Heart right ventricle (tissue), 16 donors: ENCODE measurements at regions not wholly inside any gene's neighbourhood (a gene's known extent, or its start where the extent isn't known, plus 50 kb on each side); places are given as distances from the start of the nearest gene placed in this dataset.

ENCODE experiments used
- ATAC-seq, 8 donors: fragments of 200-7000 bp; cut with Tn5 transposase; one replicate each; pipeline ENCODE4 v1.9.1; 2020; ENCODE audit warnings: mild to moderate bottlenecking in 8 of 8, moderate library complexity in 8 of 8, moderate number of reproducible peaks in 1 of 8
- DNase-seq, 2 donors: peaks; one replicate each; pipeline ENCODE4 v3.0.0-alpha.2; 2020
- H3K27ac ChIP-seq, 10 donors: fragments of 200-600 bp; sonication (generic) in 2 of 10; one replicate each; pipeline versions ENCODE4 v1.5.0 to v1.8.0; 2020 to 2022; ENCODE audit warnings: mild to moderate bottlenecking in 3 of 10
- H3K27me3 ChIP-seq, 7 donors: fragments of 200-600 bp; one replicate each; pipeline ENCODE4 v1.8.0; 2021 to 2022; ENCODE audit warnings: mild to moderate bottlenecking in 2 of 7
- H3K36me3 ChIP-seq, 9 donors: fragments of 200-600 bp; sonication (generic) in 1 of 9; one replicate each; pipeline versions ENCODE4 v1.5.0 to v1.8.0; 2020 to 2022; ENCODE audit warnings: mild to moderate bottlenecking in 2 of 9
- H3K4me1 ChIP-seq, 9 donors: fragments of 200-600 bp; sonication (generic) in 1 of 9; one replicate each; pipeline versions ENCODE4 v1.5.0 to v1.8.0; 2020 to 2022; ENCODE audit warnings: mild to moderate bottlenecking in 4 of 9
- H3K4me3 ChIP-seq, 10 donors: fragments of 200-600 bp; sonication (generic) in 2 of 10; one replicate each; pipeline versions ENCODE4 v1.5.0 to v1.8.0; 2020 to 2022; ENCODE audit warnings: mild to moderate bottlenecking in 7 of 10, moderate library complexity in 2 of 10
- H3K9me3 ChIP-seq, 11 donors: fragments of 200-600 bp in 10 of 11; sonication (generic) in 2 of 11; one replicate each; pipeline versions ENCODE4 v1.5.0 to v1.8.0; 2013 to 2022; ENCODE audit warnings: mild to moderate bottlenecking in 2 of 11, control low read depth in 1 of 11, moderate library complexity in 1 of 11
- WGBS, 2 donors: extraction: QIAGEN DNeasy Blood & Tissue Kit; methylation state at CpG; one replicate each; pipeline ENCODE4 v1.1.7; 2013; ENCODE audit warnings: inconsistent platforms in 1 of 2; 5-methylcytosine and 5-hydroxymethylcytosine counted together
- intact Hi-C, 10 donors: fragments of 100-400 bp; cut with DNase I; formaldehyde crosslinking; loops; one replicate each; pipeline versions ENCODE4 v1.11.1 to v1.14.2; 2022
- TF ChIP-seq, protein P1 (sequence below), 9 donors: fragments of 200-600 bp; sonication (generic) in 2 of 9; IDR thresholded peaks; one replicate each; pipeline versions ENCODE4 v1.5.0 to v1.8.0; 2021 to 2022; ENCODE audit warnings: antibody characterized with exemption in 9 of 9, mild to moderate bottlenecking in 5 of 9, moderate library complexity in 1 of 9
- donor health status: Arrhythmogenic right ventricular cardiomyopathy.
- donor health status: ischemic (EF 13 %, LVEDD 7.1; RV severe dilation, severe dysfunction).
- donor health status: healthy with polysubstance abuse.
- donor health status: DM: no; HTN: yes; CAD: no.
- donor health status: DM: no; HTN: no; CAD: no.
- donor health status: ischemic (EF 25% LVEDD 6.9; RV normal size, moderate dysfunction).
- donor health status: ischemic (EF 25% LVEDD 5.7; RV mildly dilated, moderate dysfunction).
- donor health status: healthy.
- donor health status: DM: yes; HTN: yes; CAD: no.
- donor health status: Ischemic cardiomyopathy.
- donor health status: ischemic (EF 35%, LVEDD 5.7; RV mildly dilated, moderate dysfunction).
- donor health status: nonischemic (EF 11% LVEDD 7.7; RV severe dilation, severe dysfunction).
- donor health status: DM: yes; HTN: yes; CAD: no.
- donor health status: PGD.
- donor health status: ischemic (EF 29% LVEDD 5.4; RV normal size, mild dysfunction).
- donor health status: nonischemic (EF 23%, LVEDD 6.1; RV moderate dilation, normal function).

GRCh38 chr12:75773377-75773776 is 258.2 kb downstream of the PHLDA1 start:
- no peaks in the 10 kb centered on the region for H3K27me3 ChIP-seq
- 85 to 95% methylated on average over 6 of the region's 6 CpGs for WGBS, 2 donors
- no peaks in the 10 kb centered on the region for H3K4me1 ChIP-seq
- H3K4me3 ChIP-seq: no peak overlapping the region
- no peaks in the 10 kb centered on the region for H3K36me3 ChIP-seq
- H3K27ac ChIP-seq: no peak overlapping the region
- DNase-seq (no peak), ATAC-seq (no peak)
- TF ChIP-seq, protein P1, sequence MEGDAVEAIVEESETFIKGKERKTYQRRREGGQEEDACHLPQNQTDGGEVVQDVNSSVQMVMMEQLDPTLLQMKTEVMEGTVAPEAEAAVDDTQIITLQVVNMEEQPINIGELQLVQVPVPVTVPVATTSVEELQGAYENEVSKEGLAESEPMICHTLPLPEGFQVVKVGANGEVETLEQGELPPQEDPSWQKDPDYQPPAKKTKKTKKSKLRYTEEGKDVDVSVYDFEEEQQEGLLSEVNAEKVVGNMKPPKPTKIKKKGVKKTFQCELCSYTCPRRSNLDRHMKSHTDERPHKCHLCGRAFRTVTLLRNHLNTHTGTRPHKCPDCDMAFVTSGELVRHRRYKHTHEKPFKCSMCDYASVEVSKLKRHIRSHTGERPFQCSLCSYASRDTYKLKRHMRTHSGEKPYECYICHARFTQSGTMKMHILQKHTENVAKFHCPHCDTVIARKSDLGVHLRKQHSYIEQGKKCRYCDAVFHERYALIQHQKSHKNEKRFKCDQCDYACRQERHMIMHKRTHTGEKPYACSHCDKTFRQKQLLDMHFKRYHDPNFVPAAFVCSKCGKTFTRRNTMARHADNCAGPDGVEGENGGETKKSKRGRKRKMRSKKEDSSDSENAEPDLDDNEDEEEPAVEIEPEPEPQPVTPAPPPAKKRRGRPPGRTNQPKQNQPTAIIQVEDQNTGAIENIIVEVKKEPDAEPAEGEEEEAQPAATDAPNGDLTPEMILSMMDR (IDR thresholded peaks at IDR 0.05): no peak
- intact Hi-C loops: no loop called here
- no peaks in the 10 kb centered on the region for H3K9me3 ChIP-seq

DNA sequence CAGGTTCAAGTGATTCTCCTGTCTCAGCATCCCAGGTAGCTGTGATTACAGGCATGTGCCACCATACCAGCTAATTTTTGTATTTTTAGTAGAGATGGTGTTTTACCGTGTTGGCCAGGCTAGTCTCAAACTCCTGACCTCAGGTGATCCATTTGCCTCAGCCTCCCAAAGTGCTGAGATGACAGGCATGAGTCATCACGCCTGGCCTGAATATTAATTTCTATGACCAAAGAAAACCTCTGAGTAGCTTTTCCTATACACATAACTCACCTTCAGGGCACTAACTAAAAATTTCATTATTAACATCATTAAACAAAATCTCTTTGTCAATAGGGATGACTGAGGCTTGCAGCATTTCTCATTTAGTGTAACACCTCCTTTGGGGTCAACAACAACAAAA is 259.6 kb upstream of the KRR1 start:
- 97 to 98% methylated on average over 2 of the region's 2 CpGs for WGBS, 2 donors
- DNase-seq (no peak), ATAC-seq (no peak)
- Histone ChIP-seq H3K4me1 (no peaks in the 10 kb centered on the region), H3K27ac (no peak overlapping the region), H3K36me3 (no peaks in the 10 kb centered on the region), H3K9me3 (no peaks in the 10 kb centered on the region), H3K27me3 (no peaks in the 10 kb centered on the region), H3K4me3 (no peak overlapping the region)
- intact Hi-C loops: no loop called here
- TF ChIP-seq, protein P1 (IDR thresholded peaks at IDR 0.05): no peak

GRCh38 chr12:75767957-75768356 is 256.5 kb upstream of the KRR1 start:
- ATAC-seq: no peak
- no peaks in the 10 kb centered on the region for H3K36me3 ChIP-seq
- H3K27ac ChIP-seq: no peak overlapping the region
- TF ChIP-seq, protein P1 (IDR thresholded peaks at IDR 0.05): no peak
- no peak overlapping the region for H3K4me3 ChIP-seq
- no peaks in the 10 kb centered on the region for H3K4me1 ChIP-seq
- 74 to 78% methylated on average over 2 of the region's 2 CpGs for WGBS, 2 donors
- H3K27me3 ChIP-seq: no peaks in the 10 kb centered on the region
- intact Hi-C loops: no loop called here
- no peak for DNase-seq
- no peaks in the 10 kb centered on the region for H3K9me3 ChIP-seq

DNA sequence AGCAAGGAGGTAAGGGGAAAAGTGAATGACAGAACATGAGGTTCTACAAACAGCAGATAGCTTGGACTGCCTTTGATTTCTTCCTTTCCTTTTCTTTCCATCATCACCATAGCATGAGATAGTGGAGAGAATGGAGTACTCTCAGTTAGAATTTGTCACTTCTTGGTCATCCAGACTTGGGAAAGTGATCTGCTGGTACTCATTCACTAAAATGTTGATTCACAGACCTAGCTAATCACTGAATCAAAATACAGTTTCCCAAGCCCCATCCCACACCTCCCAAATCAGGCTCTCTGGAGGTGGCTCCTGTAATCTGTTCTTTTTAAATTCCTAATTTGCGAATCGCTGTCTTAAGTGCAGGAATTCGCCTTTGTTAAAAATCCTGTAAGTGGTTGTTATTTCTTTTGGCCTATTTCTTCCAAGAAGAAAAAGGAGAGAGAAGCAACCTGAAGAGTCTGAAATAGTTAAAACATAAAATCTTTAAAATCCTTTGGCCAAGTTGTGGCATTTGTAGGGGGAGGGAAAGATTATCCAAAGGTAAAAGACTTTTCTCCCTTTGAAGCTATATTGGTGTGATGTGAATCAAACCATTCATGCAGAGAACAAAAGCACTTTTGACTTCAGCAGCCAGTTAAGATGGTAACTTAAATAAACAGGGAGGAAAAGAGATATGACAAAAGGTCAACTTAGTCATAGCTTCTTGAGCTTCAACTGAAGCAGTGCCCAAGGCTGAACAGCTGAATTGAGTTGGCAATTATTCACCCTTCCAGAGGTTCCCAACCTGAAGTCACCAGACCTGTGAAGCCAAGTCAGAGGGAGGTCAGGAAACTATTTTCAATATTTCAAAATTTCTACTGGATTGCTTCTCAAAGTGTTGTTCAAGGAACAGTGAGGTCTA is 255.1 kb upstream of the KRR1 start:
- ATAC-seq: no peak
- no peaks in the 10 kb centered on the region for H3K9me3 ChIP-seq
- no peak for DNase-seq
- intact Hi-C loops: no loop called here
- WGBS, 2 donors: 93 to 96% methylated on average over 3 of the region's 3 CpGs
- H3K36me3 ChIP-seq: no peaks in the 10 kb centered on the region
- TF ChIP-seq, protein P1 (IDR thresholded peaks at IDR 0.05): no peak
- no peak overlapping the region for H3K4me3 ChIP-seq
- H3K4me1 ChIP-seq: no peaks in the 10 kb centered on the region
- H3K27me3 ChIP-seq: no peaks in the 10 kb centered on the region
- H3K27ac ChIP-seq: no peak overlapping the region
